Muscle layer of colon (tissue), 2 donors: ENCODE measurements at regions not wholly inside any gene's neighbourhood (a gene's known extent, or its start where the extent isn't known, plus 50 kb on each side); places are given as distances from the start of the nearest gene placed in this dataset.

Source experiments
- H3K27ac ChIP-seq: one replicate; pipeline ENCODE4 v1.7.0; 2013; ENCODE audit warnings: low read depth, mild to moderate bottlenecking, low read length, moderate library complexity
- H3K27me3 ChIP-seq, 2 donors: one replicate each; pipeline ENCODE4 v1.7.0; 2013; ENCODE audit warnings: low read length in 2 of 2, mild to moderate bottlenecking in 2 of 2; ENCODE audit not compliant: insufficient read depth in 2 of 2, control insufficient read depth in 1 of 2
- H3K36me3 ChIP-seq: one replicate; pipeline ENCODE4 v1.7.0; 2013; ENCODE audit warnings: mild to moderate bottlenecking, low read length; ENCODE audit not compliant: insufficient read depth
- H3K4me1 ChIP-seq: one replicate; pipeline ENCODE4 v1.7.0; 2013; ENCODE audit warnings: mild to moderate bottlenecking, low read length; ENCODE audit not compliant: insufficient read depth
- H3K4me3 ChIP-seq, 2 donors: one replicate each; pipeline ENCODE4 v1.7.0; 2013; ENCODE audit warnings: low read length in 2 of 2, low read depth in 1 of 2, mild to moderate bottlenecking in 1 of 2, moderate library complexity in 1 of 2
- H3K9ac ChIP-seq: one replicate; pipeline ENCODE4 v1.7.0; 2013; ENCODE audit warnings: low read length
- H3K9me3 ChIP-seq: one replicate; pipeline ENCODE4 v1.7.0; 2013; ENCODE audit warnings: mild to moderate bottlenecking, low read length
- donor health status: abdominal sarcoma.
- donor health status: Adenocarcinoma of cecum.

- Histone ChIP-seq H3K27ac (no peak overlapping the region), H3K4me3 (no peak overlapping the region), H3K9ac (no peak overlapping the region), H3K36me3 (no peaks in the 10 kb centered on the region), H3K27me3 (no peaks in the 10 kb centered on the region), H3K9me3 (no peaks in the 10 kb centered on the region), H3K4me1 (peaks cover 20% of the 10 kb centered on the region)
Observed at GRCh38 chr17:55652825-55653224, 69.8 kb downstream of the TMEM100 start.

- H3K4me3 ChIP-seq: no peak overlapping the region
- H3K36me3 ChIP-seq: no peaks in the 10 kb centered on the region
- peaks cover 20% of the 10 kb centered on the region for H3K4me1 ChIP-seq
- no peaks in the 10 kb centered on the region for H3K9me3 ChIP-seq
- no peak overlapping the region for H3K9ac ChIP-seq
- no peak overlapping the region for H3K27ac ChIP-seq
- no peaks in the 10 kb centered on the region for H3K27me3 ChIP-seq
Observed at GRCh38 chr17:55652114-55652823, 70.4 kb downstream of the TMEM100 start.

- no peaks in the 10 kb centered on the region for H3K36me3 ChIP-seq
Observed at GRCh38 chr17:55649957-55650597, 72.6 kb downstream of the TMEM100 start.

GRCh38 chr17:55648086-55648485 lies 74.6 kb downstream of the TMEM100 start:
- no peak overlapping the region for H3K4me3 ChIP-seq
- H3K9ac ChIP-seq: no peak overlapping the region
- H3K4me1 ChIP-seq: no peaks in the 10 kb centered on the region
- H3K27ac ChIP-seq: no peak overlapping the region
- no peaks in the 10 kb centered on the region for H3K27me3 ChIP-seq
- H3K36me3 ChIP-seq: no peaks in the 10 kb centered on the region
- H3K9me3 ChIP-seq: no peaks in the 10 kb centered on the region

More at GRCh38 chr17:55649957-55650597, 72.6 kb downstream of the TMEM100 start:
- no peaks in the 10 kb centered on the region for H3K27me3 ChIP-seq
- H3K4me1 ChIP-seq: peaks cover 10% of the 10 kb centered on the region
- H3K4me3 ChIP-seq: no peak overlapping the region
- H3K27ac ChIP-seq: no peak overlapping the region
- H3K9ac ChIP-seq: no peak overlapping the region
- H3K9me3 ChIP-seq: no peaks in the 10 kb centered on the region

- H3K9me3 ChIP-seq: no peaks in the 10 kb centered on the region
- H3K36me3 ChIP-seq: no peaks in the 10 kb centered on the region
- H3K27ac ChIP-seq: no peak overlapping the region
- no peaks in the 10 kb centered on the region for H3K4me1 ChIP-seq
- H3K27me3 ChIP-seq: no peaks in the 10 kb centered on the region
- H3K4me3 ChIP-seq: no peak overlapping the region
- no peak overlapping the region for H3K9ac ChIP-seq
Observed at GRCh38 chr17:55645361-55645760, 77.3 kb downstream of the TMEM100 start.

GRCh38 chr17:55644346-55644745 lies 78.3 kb downstream of the TMEM100 start:
- H3K36me3 ChIP-seq: no peaks in the 10 kb centered on the region
- H3K4me3 ChIP-seq: no peak overlapping the region
- no peak overlapping the region for H3K27ac ChIP-seq
- H3K9ac ChIP-seq: no peak overlapping the region
- H3K9me3 ChIP-seq: no peaks in the 10 kb centered on the region
- H3K27me3 ChIP-seq: no peaks in the 10 kb centered on the region
- no peaks in the 10 kb centered on the region for H3K4me1 ChIP-seq

GRCh38 chr17:55642741-55643140 lies 79.9 kb downstream of the TMEM100 start:
- Histone ChIP-seq H3K4me3 (no peak overlapping the region), H3K4me1 (no peaks in the 10 kb centered on the region), H3K9me3 (no peaks in the 10 kb centered on the region), H3K9ac (no peak overlapping the region), H3K27me3 (no peaks in the 10 kb centered on the region), H3K36me3 (no peaks in the 10 kb centered on the region), H3K27ac (no peak overlapping the region)

DNA sequence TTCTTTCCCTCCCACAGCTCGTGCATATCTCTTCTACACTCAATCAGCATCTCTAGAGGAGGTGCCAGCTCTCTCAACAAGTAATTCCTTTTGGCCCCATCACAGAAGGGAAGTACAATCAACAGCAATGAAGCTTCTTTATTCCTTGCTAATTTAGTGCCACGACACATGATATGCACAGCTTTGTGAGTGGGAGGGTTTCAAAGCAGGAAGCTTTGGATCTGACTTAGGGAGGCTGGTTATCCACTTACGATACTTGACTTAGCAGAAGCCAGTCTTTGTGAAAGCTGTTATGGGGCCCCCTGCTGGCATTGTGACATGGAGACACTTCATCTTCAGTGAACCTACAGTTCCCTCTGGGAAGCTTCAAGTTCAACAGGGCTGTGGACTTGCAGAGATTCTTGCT lies 81.0 kb downstream of the TMEM100 start:
- no peak overlapping the region for H3K9ac ChIP-seq
- H3K27ac ChIP-seq: no peak overlapping the region
- H3K4me3 ChIP-seq: no peak overlapping the region
- no peaks in the 10 kb centered on the region for H3K36me3 ChIP-seq
- no peaks in the 10 kb centered on the region for H3K9me3 ChIP-seq
- H3K27me3 ChIP-seq: no peaks in the 10 kb centered on the region
- H3K4me1 ChIP-seq: no peaks in the 10 kb centered on the region

DNA sequence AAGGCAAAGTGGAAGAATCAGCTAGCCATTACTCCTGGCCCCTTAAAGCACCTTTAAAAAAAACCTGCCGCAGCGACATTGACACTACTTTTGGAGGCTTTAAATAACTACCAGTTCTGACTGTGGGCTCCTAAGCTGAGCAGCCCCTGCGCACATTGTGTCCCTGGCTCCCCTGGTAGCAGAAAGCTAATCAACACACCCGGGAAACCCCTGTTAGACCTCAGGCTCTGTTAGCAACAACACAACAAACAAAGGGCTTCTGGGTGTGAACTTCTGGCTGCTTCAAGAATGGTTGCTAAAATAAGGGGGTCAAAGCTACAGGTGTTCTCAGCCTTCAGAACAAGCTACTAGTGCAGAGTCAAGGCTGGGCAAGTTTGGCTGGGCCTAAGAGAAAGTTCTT lies 83.6 kb downstream of the TMEM100 start:
- no peaks in the 10 kb centered on the region for H3K9me3 ChIP-seq
- no peak overlapping the region for H3K27ac ChIP-seq
- H3K27me3 ChIP-seq: no peaks in the 10 kb centered on the region

DNA sequence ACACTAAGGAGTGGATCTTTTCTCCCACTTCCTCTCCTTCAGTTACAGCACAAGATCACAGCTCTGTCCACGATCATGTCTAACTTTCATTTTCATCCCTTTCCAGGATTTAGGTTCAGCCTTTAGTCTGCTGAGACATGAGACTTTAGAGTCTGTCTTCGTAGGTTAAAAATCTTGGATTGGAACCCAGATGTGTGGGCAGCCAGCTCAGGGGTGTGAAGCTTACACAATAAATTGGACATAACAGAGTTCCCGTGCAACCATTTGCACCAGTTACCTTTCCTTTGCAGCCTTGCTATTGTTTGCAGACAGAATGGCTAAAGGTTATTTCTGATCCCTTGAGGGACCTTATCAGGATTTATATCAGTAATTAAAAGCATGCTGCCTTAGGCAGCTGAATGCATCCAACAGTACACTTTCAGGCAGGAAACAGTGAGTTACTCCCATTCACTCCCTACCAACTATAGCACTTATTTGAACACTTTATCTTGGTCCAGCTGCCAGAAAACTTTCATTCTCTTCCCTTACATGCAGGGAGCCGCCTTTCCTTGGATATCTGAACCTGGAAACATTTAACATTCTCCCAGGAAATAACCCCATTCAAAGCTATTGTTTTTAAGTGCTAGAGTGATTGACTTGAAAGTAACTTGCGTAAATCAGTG lies 87.3 kb downstream of the TMEM100 start:
- Histone ChIP-seq H3K9me3 (no peaks in the 10 kb centered on the region), H3K27ac (peak overlapping the region; percentile 35), H3K27me3 (no peaks in the 10 kb centered on the region), H3K4me1 (peaks cover 6% of the 10 kb centered on the region), H3K4me3 (peak overlapping the region in 1 of 2 donors; percentile 29), H3K36me3 (no peaks in the 10 kb centered on the region), H3K9ac (no peak overlapping the region)

More for the DNA sequence above, 83.6 kb downstream of the TMEM100 start:
- Histone ChIP-seq H3K4me3 (no peak overlapping the region), H3K9ac (no peak overlapping the region), H3K4me1 (peaks cover 6% of the 10 kb centered on the region), H3K36me3 (no peaks in the 10 kb centered on the region)

- H3K4me3 ChIP-seq: peak overlapping the region in 1 of 2 donors; percentile 29
- peaks cover 6% of the 10 kb centered on the region for H3K4me1 ChIP-seq
- no peaks in the 10 kb centered on the region for H3K27me3 ChIP-seq
- peak overlapping the region; percentile 35 for H3K27ac ChIP-seq
- H3K36me3 ChIP-seq: no peaks in the 10 kb centered on the region
- no peaks in the 10 kb centered on the region for H3K9me3 ChIP-seq
- H3K9ac ChIP-seq: no peak overlapping the region
Observed at GRCh38 chr17:55634702-55635101, 88.0 kb downstream of the TMEM100 start.
